GM18870 (cell line): ENCODE measurements at regions not wholly inside any gene's neighbourhood (a gene's known extent, or its start where the extent isn't known, plus 50 kb on each side); places are given as distances from the start of the nearest gene placed in this dataset.

ENCODE experiments used
- ATAC-seq: cut with Tn5 transposase; IDR thresholded peaks from one replicate; pipeline ENCODE4 v1.9.1; 2021; ENCODE audit warnings: moderate library complexity; ENCODE audit not compliant: unreplicated experiment

DNA sequence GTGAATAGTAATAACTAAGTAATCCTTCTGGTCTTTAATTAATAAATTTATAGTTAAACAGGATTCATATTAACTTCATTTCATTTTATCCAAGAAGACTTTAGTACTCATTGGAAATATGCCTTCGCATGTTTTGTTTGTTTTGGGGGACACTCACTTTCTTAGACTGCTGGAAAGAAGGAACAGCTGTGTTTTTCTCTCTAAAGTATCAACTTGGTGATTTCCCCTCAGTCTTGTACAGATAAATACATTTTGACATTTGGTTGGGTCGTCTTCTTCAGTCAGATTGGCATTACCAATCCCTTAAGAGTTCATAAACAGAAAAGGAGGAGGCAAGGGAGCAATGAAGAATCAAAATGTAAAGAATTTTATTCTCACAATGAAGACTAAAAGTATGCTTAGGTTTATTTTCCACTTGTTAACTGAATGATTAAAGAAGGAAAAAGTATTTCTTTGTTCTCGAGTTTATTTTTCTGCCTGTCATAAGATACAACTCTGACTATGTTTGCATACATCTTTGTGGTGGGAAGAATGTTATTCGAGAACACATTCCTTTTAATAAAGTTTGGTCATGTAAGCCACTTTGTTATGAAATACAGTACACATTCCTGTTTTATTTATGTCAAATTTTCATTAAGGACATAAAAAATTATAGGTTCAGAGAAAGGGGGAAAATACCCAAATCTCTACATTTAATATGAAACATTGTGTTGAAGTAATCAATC is 140.2 kb downstream of the GMNC start:
- no peak for ATAC-seq

DNA sequence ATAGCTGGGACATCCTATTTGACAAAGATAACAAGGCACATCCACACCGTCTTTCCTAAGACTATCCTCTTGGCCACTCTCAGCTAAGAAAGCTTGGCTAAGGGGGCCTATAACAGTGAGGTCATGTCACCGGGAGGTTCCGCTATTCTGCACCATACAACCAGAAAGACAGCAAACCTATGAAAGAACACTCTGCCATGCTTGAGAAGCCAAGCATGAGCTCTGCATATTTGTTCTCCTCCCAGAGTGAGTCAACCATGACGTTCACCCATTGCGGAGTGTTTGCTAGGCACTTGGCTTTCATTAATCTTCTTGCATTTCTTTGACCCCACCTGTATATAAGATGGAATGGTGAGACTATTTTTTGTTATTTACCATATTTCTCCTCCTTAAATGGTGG is 141.2 kb downstream of the GMNC start:
- ATAC-seq: peak; percentile 87

DNA sequence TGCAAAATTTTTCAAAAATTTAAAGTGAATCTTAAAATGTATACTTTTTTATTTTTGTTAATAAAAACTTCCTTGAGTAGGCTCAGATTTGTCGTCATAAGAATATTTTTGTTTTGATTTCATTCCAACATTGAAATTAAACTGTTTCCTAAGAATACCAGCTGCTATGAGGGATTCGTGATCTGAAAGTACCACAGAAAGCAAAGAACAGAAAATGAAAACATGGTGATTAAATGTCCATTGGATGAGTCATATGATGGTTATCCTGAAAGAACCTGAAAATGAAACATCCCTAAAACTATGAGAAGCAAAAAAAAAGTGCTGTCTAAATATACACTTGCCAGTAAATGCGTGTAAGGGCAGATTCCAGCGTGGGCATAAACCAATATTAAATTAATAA is 143.8 kb downstream of the GMNC start:
- no peak for ATAC-seq

DNA sequence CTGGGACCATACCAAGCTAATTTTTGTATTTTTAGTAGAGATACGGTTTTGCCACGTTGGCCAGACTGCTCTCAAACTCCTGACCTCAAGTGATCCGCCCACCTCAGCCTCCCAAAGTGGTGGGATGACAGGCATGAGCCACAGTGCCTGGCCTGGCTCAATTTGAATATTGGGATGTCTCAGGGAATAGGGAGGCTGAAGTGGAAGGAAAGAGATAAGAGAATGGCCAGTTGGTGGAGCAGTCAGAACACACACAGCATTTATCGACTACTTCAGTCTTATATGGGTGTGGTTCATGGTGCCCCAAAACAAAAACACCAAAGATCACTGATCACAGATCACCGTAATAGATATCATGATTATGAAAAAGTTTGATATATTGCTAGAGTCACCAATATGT is 144.4 kb downstream of the GMNC start:
- ATAC-seq: no peak

DNA sequence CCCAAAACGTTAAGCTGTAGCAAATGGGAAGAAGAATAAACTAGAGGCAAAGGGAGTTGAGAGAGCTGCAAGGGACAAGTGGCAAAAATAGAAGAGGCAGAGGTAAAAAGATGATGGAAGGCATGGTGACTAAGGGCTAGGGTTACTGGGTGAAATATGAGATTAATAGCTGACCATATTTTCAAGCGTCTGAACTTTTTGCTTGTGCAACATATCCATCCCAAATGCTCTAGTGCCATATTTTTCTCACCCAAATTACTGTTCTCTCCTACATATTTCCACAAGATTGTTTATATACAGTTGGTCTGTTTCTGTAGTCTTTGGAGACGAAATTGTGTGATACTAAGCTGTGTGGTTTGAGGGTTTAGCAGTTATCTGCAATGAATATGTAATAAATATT is 145.5 kb downstream of the GMNC start:
- no peak for ATAC-seq

DNA sequence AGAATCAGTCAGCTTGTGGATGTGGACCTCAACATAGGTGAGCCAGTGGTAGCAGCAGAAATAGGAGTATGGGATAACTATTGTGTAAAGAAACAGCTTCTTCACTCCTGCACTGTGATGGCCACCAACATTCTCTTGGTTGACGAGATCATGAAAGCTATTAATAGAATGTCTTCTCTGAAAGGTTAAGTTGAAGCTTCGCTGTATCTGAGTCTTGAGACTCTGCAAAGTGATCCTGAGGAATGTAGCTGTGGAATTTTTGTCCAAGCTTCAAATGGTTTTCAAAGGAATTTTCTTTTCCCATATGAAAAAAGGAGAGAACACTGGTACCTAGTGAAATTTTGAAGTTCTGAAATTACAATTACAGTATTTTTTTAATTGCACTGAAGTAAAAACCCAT is 146.3 kb downstream of the GMNC start:
- ATAC-seq: no peak

DNA sequence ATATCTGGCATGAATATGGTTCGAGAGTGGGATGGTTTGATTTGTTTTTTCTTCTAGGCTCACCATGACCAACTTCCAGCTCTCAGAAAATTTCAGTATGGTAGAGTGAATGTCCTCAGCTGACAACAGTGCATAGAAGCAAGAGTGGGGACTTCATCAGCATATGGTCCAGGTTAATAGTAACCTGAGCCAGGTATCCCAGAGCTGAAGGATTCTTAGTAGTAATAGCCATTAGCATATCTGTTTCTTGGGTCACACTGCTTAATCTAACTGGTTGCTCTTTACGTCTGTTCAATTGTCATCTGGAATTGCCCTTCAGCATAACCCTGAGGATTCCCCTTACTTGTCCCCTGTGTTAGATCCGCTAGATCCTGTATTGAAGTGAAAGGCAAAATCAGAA is 151.8 kb downstream of the GMNC start:
- no peak for ATAC-seq

DNA sequence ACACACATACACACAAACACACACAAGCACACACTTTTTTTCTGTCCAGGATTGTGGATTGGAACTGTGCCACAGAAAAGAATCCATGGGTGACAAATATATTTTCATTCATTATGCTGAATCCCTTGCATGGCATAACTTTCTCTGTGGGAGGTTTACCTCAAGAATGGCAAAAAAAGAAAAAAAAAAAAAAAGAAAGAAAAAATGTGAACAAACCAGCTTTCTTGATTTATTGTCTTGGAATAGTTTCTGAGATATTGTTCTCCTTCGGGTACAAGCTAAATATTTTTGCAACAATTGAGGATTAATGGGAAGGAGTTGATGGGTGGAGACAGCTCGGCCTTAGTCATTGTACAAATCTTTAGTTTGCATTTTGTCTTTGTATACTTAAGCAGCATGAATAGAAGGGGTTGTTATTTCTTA is 153.1 kb downstream of the GMNC start:
- ATAC-seq: no peak
